K562 (cell line): ENCODE measurements at regions not wholly inside any gene's neighbourhood (a gene's known extent, or its start where the extent isn't known, plus 50 kb on each side); places are given as distances from the start of the nearest gene placed in this dataset.

Source experiments
- ATAC-seq: fragments of 200-7000 bp; cut with Tn5 transposase; 3 replicates; pipeline ENCODE4 v1.9.1; 2020; ENCODE audit warnings: moderate library complexity
- BruUV-seq: library from RNA; stranded (reverse); fragments of 400-500 nt; replicated peaks from 2 replicates; lab custom pipeline; 2021; lab: Mats Ljungman, UMichigan
- CTCF ChIA-PET: fragments of 300-600 bp; formaldehyde crosslinking; extraction: SDS; loops from one replicate; lab custom pipeline; 2021; ENCODE audit warnings: low intra/inter-chr PET ratio; lab: Yijun Ruan, JAX
- POLR2A ChIA-PET: fragments of 300-600, 350-650 bp; sonication (Branson Sonifier 250); formaldehyde crosslinking; extraction: SDS; loops from one replicate; lab custom pipeline; 2021; ENCODE audit warnings: antibody characterized with exemption, inconsistent platforms; lab: Yijun Ruan, JAX
- DNase-seq, 4 experiments: peaks; one replicate each; pipeline versions ENCODE4 v3.0.0 to v3.0.0-alpha.2; 2011 to 2018; ENCODE audit warnings: low spot score in 3 of 4, mixed read lengths in 3 of 4; ENCODE audit errors: extremely low read depth in 1 of 4
- FAIRE-seq: peaks from 2 replicates; lab custom pipeline; 2011; peaks lifted over from hg19 to GRCh38; lab: Jason Lieb, UNC
- H2AFZ ChIP-seq: 2 replicates; pipeline ENCODE4 v1.6.0; 2011; ENCODE audit warnings: low read depth, low read length, control low read depth, inconsistent platforms
- H3K27ac ChIP-seq: fragments of 200-600 bp; 3 replicates; pipeline ENCODE4 v1.8.0; 2011; ENCODE audit warnings: low read depth, mild to moderate bottlenecking, control low read depth, inconsistent platforms, low read length, moderate library complexity, mixed read lengths; ENCODE audit errors: extremely low read depth
- H3K27me3 ChIP-seq, 2 experiments: fragments of 300-600 bp in 1 of 2; 2 replicates in 1 of 2; 3 replicates in 1 of 2; pipeline versions ENCODE4 v1.6.0 to v1.8.0; 2011; ENCODE audit warnings: inconsistent platforms in 2 of 2, low read length in 2 of 2, mild to moderate bottlenecking in 1 of 2, mixed read lengths in 1 of 2, moderate library complexity in 1 of 2; ENCODE audit not compliant: control insufficient read depth in 2 of 2, insufficient read depth in 2 of 2
- H3K36me3 ChIP-seq: fragments of 300-600 bp; 3 replicates; pipeline ENCODE4 v1.8.0; 2011; ENCODE audit warnings: mild to moderate bottlenecking, low read length, inconsistent platforms; ENCODE audit not compliant: control insufficient read depth, insufficient read depth
- H3K4me1 ChIP-seq, 2 experiments: fragments of 200-600 bp in 1 of 2; replicated peaks in 1 of 2; 2 replicates in 1 of 2; 3 replicates in 1 of 2; pipeline versions ENCODE4 v1.5.1 to v1.8.0; 2011; ENCODE audit warnings: inconsistent platforms in 2 of 2, low read length in 2 of 2, mild to moderate bottlenecking in 1 of 2, mixed read lengths in 1 of 2, moderate library complexity in 1 of 2; ENCODE audit not compliant: control insufficient read depth in 2 of 2, insufficient read depth in 2 of 2
- H3K4me2 ChIP-seq: 2 replicates; pipeline ENCODE4 v1.6.1; 2011; ENCODE audit warnings: low read length, control low read depth, inconsistent platforms, mixed read lengths; ENCODE audit not compliant: insufficient read depth
- H3K4me3 ChIP-seq: fragments of 200-600 bp; sonication (generic), shearing (Covaris generic); 2 replicates; pipeline ENCODE4 v1.5.1; 2016; ENCODE audit warnings: control low read depth, inconsistent platforms
- H3K79me2 ChIP-seq: fragments of 200-600 bp; 3 replicates; pipeline ENCODE4 v1.8.0; 2011; ENCODE audit warnings: low read length, inconsistent platforms; ENCODE audit not compliant: control insufficient read depth, insufficient read depth
- H3K9ac ChIP-seq, 2 experiments: 2 replicates each; pipeline versions ENCODE4 v1.6.0 to v1.6.1; 2011; ENCODE audit warnings: low read depth in 2 of 2, low read length in 2 of 2, control low read depth in 1 of 2, inconsistent platforms in 1 of 2, mild to moderate bottlenecking in 1 of 2, mixed read lengths in 1 of 2; ENCODE audit not compliant: insufficient read depth in 1 of 2
- H3K9me1 ChIP-seq: one replicate; pipeline ENCODE4 v1.6.0; 2011; ENCODE audit warnings: inconsistent platforms, mild to moderate bottlenecking, low read length, moderate library complexity; ENCODE audit not compliant: control insufficient read depth, insufficient read depth
- H3K9me3 ChIP-seq: replicated peaks from 2 replicates; pipeline ENCODE4 v1.5.1; 2011; ENCODE audit warnings: low read depth, low read length, inconsistent platforms; ENCODE audit not compliant: control insufficient read depth, insufficient read depth
- H4K20me1 ChIP-seq: replicated peaks from 2 replicates; pipeline ENCODE4 v1.6.1; 2011; ENCODE audit warnings: low read length, inconsistent platforms, mixed read lengths; ENCODE audit not compliant: control insufficient read depth, insufficient read depth
- BDP1 ChIP-seq: IDR thresholded peaks from 3 replicates; pipeline ENCODE4 v1.6.1; 2011; ENCODE audit not compliant: insufficient read length, insufficient read depth
- CEBPG ChIP-seq, 3 experiments: fragments of 200-800 bp in 1 of 3; sonication (Bioruptor generic) in 1 of 3; sonication (generic) in 1 of 3; formaldehyde crosslinking in 1 of 3; IDR thresholded peaks in 2 of 3; conservative IDR thresholded peaks in 1 of 3; 2 replicates each; pipeline versions ENCODE4 v1.6.1 to v1.8.0; 2016 to 2022; ENCODE audit warnings: missing compliant biosample characterization in 2 of 3, missing genetic modification characterization in 2 of 3, mild to moderate bottlenecking in 1 of 3, missing genetic modification reagents in 1 of 3
- HMGXB4 ChIP-seq: sonication (generic); formaldehyde crosslinking; IDR thresholded peaks from 2 replicates; pipeline ENCODE4 v1.8.1; 2023; ENCODE audit warnings: mild to moderate bottlenecking, missing genetic modification reagents
- LARP7 ChIP-seq: fragments of 450-650 bp; IDR thresholded peaks from 2 replicates; pipeline ENCODE4 v1.6.1; 2016
- NRF1 ChIP-seq, 2 experiments: fragments of 450-650 bp; IDR thresholded peaks in 1 of 2; conservative IDR thresholded peaks in 1 of 2; 2 replicates each; pipeline ENCODE4 v1.6.1; 2014; ENCODE audit warnings: mild to moderate bottlenecking in 2 of 2
- SMAD1 ChIP-seq: fragments of 150-350 bp; IDR thresholded peaks from 2 replicates; pipeline ENCODE4 v1.6.1; 2014; ENCODE audit warnings: low read length, low read depth; ENCODE audit not compliant: partially characterized antibody
- ZSCAN32 ChIP-seq: fragments of 450-650 bp; formaldehyde crosslinking; IDR thresholded peaks from 2 replicates; pipeline ENCODE4 v1.4.0; 2020; ENCODE audit warnings: mild to moderate bottlenecking, moderate library complexity
- WGBS: fragments of 100-300 bp; shearing (Covaris generic); methylation state at CpG from one replicate; pipeline ENCODE4 v1.1.6; 2016; ENCODE audit warnings: low coverage, mixed read lengths; ENCODE audit not compliant: insufficient coverage; ENCODE audit errors: missing lambda C conversion rate; 5-methylcytosine and 5-hydroxymethylcytosine counted together
- in situ Hi-C: fragments of 300-500 bp; cut with MboI; formaldehyde crosslinking; loops from 4 replicates; pipeline ENCODE4 v1.15.0; 2018; ENCODE audit warnings: inconsistent platforms, mixed read lengths
- intact Hi-C: fragments of 100-400 bp; cut with micrococcal nuclease; formaldehyde crosslinking; loops from 2 replicates; pipeline ENCODE4 v1.14.2; 2022
- TF ChIP-seq, protein P1 (sequence below), 2 experiments: fragments of 250-450 bp in 1 of 2; fragments of 450-650 bp in 1 of 2; sonication (Bioruptor Pico) in 1 of 2; IDR thresholded peaks; 2 replicates each; pipeline versions ENCODE4 v1.6.1 to v1.8.0; 2016 to 2021; ENCODE audit warnings: mild to moderate bottlenecking in 2 of 2, moderate library complexity in 2 of 2, missing compliant biosample characterization in 1 of 2, missing genetic modification characterization in 1 of 2
- TF ChIP-seq, protein P2 (sequence below): fragments of 250-450 bp; sonication (Bioruptor Pico); IDR thresholded peaks from 2 replicates; pipeline ENCODE4 v1.4.0; 2020; ENCODE audit warnings: mild to moderate bottlenecking, moderate library complexity, borderline replicate concordance
- TF ChIP-seq, protein P3 (sequence below): sonication (generic); formaldehyde crosslinking; IDR thresholded peaks from 2 replicates; pipeline ENCODE4 v1.8.0; 2023; ENCODE audit warnings: mild to moderate bottlenecking, missing genetic modification reagents

- FAIRE-seq (no peak), DNase-seq (no peak), ATAC-seq (no peak)
- Histone ChIP-seq H3K9me1 (no peaks in the 10 kb centered on the region), H3K4me2 (no peak overlapping the region), H3K36me3 (no peaks in the 10 kb centered on the region), H3K4me3 (no peak overlapping the region), H4K20me1 (no peaks in the 10 kb centered on the region), H3K4me1 (no peaks in the 10 kb centered on the region), H3K27ac (no peak overlapping the region), H3K79me2 (no peaks in the 10 kb centered on the region), H3K9ac (no peak overlapping the region), H3K9me3 (no peaks in the 10 kb centered on the region), H3K27me3 (peaks cover 10 to 25% of the 10 kb centered on the region in 2 experiments; a peak in 4 of 5 replicates), H2AFZ (no peak overlapping the region)
- intact Hi-C loops, result no loop called here
- POLR2A ChIA-PET, result interaction anchor here (1.1 to 1.8 kb wide), 2 partner anchors 8 to 12 kb away, joined by 3 to 6 read pairs; no protein-coding TSS in a partner anchor
- 3% methylated on average over 5 of the region's 5 CpGs for WGBS
- CTCF ChIA-PET, result no interaction called here
- BruUV-seq, result no TSS peak
- in situ Hi-C loops, result no loop called here
- TF ChIP-seq, protein P1, sequence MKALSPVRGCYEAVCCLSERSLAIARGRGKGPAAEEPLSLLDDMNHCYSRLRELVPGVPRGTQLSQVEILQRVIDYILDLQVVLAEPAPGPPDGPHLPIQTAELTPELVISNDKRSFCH (CRISPR knock-in tag; IDR thresholded peaks at IDR 0.05), result no peak
- TF ChIP-seq, protein P1 (tag; IDR thresholded peaks at IDR 0.05), result no peak
- no peak for TF ChIP-seq CEBPG (CRISPR knock-in tag; IDR thresholded peaks at IDR 0.05)
- TF ChIP-seq CEBPG (tag; conservative IDR thresholded peaks at IDR 0.05 in 1 of 2, IDR thresholded peaks at IDR 0.05 in 1 of 2), result no peak
- TF ChIP-seq LARP7, result no peak
- TF ChIP-seq, protein P2, sequence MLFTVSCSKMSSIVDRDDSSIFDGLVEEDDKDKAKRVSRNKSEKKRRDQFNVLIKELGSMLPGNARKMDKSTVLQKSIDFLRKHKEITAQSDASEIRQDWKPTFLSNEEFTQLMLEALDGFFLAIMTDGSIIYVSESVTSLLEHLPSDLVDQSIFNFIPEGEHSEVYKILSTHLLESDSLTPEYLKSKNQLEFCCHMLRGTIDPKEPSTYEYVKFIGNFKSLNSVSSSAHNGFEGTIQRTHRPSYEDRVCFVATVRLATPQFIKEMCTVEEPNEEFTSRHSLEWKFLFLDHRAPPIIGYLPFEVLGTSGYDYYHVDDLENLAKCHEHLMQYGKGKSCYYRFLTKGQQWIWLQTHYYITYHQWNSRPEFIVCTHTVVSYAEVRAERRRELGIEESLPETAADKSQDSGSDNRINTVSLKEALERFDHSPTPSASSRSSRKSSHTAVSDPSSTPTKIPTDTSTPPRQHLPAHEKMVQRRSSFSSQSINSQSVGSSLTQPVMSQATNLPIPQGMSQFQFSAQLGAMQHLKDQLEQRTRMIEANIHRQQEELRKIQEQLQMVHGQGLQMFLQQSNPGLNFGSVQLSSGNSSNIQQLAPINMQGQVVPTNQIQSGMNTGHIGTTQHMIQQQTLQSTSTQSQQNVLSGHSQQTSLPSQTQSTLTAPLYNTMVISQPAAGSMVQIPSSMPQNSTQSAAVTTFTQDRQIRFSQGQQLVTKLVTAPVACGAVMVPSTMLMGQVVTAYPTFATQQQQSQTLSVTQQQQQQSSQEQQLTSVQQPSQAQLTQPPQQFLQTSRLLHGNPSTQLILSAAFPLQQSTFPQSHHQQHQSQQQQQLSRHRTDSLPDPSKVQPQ, result no peak
- TF ChIP-seq, protein P3, sequence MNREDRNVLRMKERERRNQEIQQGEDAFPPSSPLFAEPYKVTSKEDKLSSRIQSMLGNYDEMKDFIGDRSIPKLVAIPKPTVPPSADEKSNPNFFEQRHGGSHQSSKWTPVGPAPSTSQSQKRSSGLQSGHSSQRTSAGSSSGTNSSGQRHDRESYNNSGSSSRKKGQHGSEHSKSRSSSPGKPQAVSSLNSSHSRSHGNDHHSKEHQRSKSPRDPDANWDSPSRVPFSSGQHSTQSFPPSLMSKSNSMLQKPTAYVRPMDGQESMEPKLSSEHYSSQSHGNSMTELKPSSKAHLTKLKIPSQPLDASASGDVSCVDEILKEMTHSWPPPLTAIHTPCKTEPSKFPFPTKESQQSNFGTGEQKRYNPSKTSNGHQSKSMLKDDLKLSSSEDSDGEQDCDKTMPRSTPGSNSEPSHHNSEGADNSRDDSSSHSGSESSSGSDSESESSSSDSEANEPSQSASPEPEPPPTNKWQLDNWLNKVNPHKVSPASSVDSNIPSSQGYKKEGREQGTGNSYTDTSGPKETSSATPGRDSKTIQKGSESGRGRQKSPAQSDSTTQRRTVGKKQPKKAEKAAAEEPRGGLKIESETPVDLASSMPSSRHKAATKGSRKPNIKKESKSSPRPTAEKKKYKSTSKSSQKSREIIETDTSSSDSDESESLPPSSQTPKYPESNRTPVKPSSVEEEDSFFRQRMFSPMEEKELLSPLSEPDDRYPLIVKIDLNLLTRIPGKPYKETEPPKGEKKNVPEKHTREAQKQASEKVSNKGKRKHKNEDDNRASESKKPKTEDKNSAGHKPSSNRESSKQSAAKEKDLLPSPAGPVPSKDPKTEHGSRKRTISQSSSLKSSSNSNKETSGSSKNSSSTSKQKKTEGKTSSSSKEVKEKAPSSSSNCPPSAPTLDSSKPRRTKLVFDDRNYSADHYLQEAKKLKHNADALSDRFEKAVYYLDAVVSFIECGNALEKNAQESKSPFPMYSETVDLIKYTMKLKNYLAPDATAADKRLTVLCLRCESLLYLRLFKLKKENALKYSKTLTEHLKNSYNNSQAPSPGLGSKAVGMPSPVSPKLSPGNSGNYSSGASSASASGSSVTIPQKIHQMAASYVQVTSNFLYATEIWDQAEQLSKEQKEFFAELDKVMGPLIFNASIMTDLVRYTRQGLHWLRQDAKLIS (CRISPR knock-in tag), result no peak
- no peak for TF ChIP-seq HMGXB4 (CRISPR knock-in tag)
- TF ChIP-seq SMAD1, result no peak
- TF ChIP-seq ZSCAN32 (CRISPR knock-in tag), result no peak
- TF ChIP-seq BDP1, result no peak
- TF ChIP-seq NRF1 (conservative IDR thresholded peaks at IDR 0.05 in 1 of 2, IDR thresholded peaks at IDR 0.05 in 1 of 2), result no peak
Observed at GRCh38 chr19:32246006-32246405, 99.4 kb upstream of the ZNF507 start.
